Loucy (cell line): ENCODE measurements at regions not wholly inside any gene's neighbourhood (a gene's known extent, or its start where the extent isn't known, plus 50 kb on each side); places are given as distances from the start of the nearest gene placed in this dataset.
"Not testable (repeated sequence)": the region's sequence is repeated elsewhere in the genome, so short reads cannot be mapped to it uniquely, and the experiment has no call there.

ENCODE experiments used
- CTCF ChIP-seq: fragments of 200-600 bp; sonication (generic); conservative IDR thresholded peaks from 2 replicates; pipeline ENCODE4 v1.5.1; 2014; ENCODE audit warnings: mild to moderate bottlenecking, antibody characterized with exemption, low read length
- EZH2phosphoT487 ChIP-seq: fragments of 200-600 bp; IDR thresholded peaks from 2 replicates; pipeline ENCODE4 v1.6.1; 2018; ENCODE audit warnings: antibody characterized with exemption, mild to moderate bottlenecking, moderate library complexity, borderline replicate concordance

- TF ChIP-seq CTCF, EZH2phosphoT487: not testable (repeated sequence)
These were observed 341.3 kb upstream of the CNTNAP5 start for GRCh38 chr2:123683797-123684196.
